Limb (tissue), 2 donors: ENCODE measurements at regions not wholly inside any gene's neighbourhood (a gene's known extent, or its start where the extent isn't known, plus 50 kb on each side); places are given as distances from the start of the nearest gene placed in this dataset.
"Not testable (repeated sequence)": the region's sequence is repeated elsewhere in the genome, so short reads cannot be mapped to it uniquely, and the experiment has no call there.

Experiments
- DNase-seq, 2 donors: peaks; one replicate each; pipeline ENCODE4 v3.0.0-alpha.2; 2016; ENCODE audit errors: extremely low spot score in 2 of 2

DNA sequence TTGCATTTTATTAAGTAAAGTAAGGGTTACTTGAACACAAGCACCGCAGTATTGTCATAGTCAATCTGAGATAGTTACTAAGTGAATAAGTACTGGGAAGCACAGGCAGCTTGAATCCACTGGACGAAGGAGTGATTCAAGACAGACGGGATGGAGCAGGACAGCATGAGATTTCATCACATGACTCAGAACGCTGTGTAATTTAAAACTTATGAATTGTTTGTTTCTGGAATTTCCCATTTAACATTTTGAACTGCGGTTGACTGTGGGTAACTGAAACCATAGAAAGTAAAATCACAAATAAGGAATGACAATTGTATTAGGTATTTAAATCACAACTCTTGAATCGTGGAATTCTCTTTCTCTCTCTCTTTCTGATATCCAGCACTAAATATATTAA is 1630.4 kb upstream of the SEL1L start:
- no peak for DNase-seq

DNA sequence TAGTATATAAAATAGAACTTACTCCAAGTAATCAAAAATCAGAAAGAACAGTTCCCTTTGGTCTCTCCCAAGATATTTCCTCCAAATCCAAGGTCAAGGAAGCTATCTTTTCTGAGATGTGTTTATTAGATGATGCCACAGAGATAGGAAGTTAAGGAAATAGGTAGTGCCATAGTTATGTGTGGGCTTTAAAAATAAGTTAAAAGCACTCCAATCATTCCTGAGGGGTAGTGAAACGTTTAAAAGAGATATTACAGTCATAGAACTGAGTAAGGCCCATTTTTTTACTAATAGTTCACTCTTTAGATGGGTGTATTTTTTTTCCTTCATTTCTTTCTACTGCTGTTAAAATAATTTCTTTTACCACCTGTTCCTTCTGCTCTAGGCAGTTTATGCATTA is 1630.9 kb upstream of the SEL1L start:
- DNase-seq = no peak

DNA sequence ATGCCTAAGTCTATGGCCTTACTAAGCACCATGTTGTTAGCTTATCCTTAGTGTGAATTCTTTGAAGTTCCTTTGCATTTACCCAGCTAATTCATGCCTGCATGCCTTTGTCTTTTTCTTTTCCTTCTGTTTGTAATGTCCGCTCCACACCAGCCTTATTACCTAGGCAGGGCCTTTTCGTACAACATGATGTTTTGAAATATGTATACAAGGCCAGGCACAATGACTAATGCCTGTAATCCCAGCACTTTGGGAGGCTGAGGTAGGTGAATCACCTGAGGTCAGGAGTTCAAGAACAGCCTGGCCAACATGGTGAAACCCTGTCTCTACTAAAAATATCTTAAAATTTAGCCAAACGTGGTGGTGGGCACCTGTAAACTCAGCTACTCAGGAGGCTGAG is 1636.5 kb upstream of the SEL1L start:
- no peak for DNase-seq

DNA sequence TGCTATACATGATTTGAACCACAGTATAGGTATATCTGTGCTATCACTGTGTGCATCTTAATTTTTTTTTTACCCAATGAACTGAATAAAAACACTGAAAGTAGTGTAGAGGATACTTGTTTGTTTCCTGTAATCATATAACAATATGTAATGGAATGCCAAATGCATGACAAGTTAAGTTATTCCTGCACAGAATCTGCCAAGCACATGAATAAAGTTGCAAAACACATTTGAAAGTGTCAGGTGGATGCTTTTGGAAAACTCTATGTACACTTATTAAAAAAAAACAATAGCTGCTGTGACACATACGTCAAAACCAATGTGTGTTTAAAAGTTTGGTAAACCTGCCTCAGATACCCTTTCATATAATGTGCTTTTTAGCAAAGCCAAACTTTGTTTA is 1638.1 kb upstream of the SEL1L start:
- no peak for DNase-seq

- DNase-seq = no peak
These were observed 1638.7 kb upstream of the SEL1L start for GRCh38 chr14:83172363-83172762.

DNA sequence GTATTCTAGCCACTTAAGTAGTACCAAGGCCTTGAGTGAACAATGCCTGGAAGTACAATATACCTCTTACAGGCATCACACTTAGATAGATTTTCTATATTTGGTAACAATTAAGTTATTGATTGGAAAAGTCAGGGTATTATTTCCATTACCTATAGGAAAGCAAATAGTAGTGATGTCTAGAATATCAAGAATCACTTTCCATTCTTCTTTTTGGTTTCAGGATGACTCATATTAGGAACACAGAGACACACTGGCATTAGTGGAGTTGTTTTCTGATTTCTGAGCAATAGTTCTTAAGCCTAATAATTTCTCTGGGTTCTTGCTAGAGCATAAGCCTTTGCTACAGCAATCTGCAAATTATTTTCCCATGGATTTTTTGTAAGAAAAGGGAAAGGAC is 1640.0 kb upstream of the SEL1L start:
- no peak for DNase-seq

DNA sequence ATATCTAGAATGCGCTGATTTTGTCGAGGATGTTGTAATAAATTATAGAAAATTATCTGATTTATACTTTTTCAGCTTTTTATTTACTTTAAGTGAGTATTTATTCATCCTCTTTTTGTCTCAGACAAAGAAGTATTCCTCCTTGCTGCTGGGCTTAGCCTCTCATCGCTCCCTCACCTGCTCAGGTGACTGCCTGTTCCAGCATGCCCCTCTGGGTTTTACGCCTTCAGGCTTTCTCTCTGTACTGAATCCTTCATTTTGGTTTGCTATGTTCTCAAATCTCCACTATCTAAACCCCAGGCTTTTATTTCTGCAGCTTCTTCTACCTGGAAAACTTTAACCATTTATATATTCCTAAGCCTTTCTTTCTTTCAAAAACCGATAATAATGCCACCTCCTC is 1650.9 kb upstream of the SEL1L start:
- no peak for DNase-seq

GRCh38 chr14:83188311-83188710 is 1654.7 kb upstream of the SEL1L start:
- DNase-seq = not testable (repeated sequence)

DNA sequence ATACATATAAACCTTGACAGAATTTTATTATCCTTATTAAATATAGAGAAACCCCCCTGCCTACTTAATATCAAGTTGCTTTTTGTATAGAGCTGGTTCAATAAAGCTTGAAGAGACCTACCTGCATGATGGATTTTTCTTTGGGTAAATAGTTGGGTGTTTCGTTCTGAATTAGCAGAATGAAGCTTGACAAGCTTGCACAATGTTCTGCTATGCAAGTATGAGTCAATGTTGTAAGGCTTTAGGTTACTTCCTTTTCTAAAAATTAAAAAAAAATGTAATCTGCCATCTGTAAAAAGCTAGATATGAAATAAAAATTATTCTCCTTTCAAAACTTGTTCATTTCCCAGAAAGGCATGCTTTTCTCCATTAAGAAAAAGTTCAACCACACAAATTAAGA is 1662.6 kb upstream of the SEL1L start:
- no peak for DNase-seq

- no peak for DNase-seq
These were observed 1663.6 kb upstream of the SEL1L start for GRCh38 chr14:83197271-83197670.

- no peak for DNase-seq
These were observed 1673.9 kb upstream of the SEL1L start for GRCh38 chr14:83207550-83207949.

- no peak for DNase-seq
These were observed 1674.7 kb upstream of the SEL1L start for GRCh38 chr14:83208341-83208740.

GRCh38 chr14:83217492-83217891 is 1683.8 kb upstream of the SEL1L start:
- DNase-seq = peak in 1 of 2 donors; percentile 2

GRCh38 chr14:83247924-83248639 is 1714.4 kb upstream of the SEL1L start:
- no peak for DNase-seq

DNA sequence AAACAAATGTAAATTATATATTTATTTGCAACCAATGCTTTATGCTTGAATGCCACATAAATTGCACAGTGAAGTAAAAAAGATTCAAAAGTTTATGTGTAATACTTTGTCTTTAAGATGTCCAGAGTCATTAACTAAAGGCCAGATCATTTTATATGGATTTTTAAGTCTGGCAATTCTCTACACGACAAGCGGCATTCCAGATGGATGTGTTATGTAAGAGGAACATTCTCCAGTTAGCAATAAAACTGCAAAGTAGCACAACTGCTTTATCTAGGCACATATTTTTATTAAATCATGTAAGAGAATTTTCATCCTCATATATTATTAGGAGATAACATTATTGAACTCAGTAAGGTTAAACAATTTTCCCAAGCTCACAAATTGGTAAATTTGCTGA is 1717.7 kb upstream of the SEL1L start:
- no peak for DNase-seq

DNA sequence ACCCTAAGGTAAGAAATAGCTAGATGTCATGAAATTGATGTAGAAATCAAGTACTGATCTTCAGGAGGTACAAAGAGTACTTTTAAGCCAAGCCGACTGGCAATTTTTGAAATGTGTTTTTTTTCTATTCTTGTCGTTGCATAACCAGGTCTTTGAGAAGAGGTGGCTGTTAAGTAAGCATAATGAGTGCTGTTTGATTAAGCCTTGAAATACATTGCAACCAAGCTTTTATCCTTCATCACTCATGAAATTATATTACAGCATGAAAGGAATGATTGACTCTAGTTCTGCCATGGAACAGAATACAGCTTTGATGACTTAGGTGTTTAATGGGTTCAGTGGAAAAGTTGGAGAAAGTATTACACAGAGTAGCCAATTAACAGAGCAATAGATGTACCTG is 1720.2 kb upstream of the SEL1L start:
- no peak for DNase-seq

DNA sequence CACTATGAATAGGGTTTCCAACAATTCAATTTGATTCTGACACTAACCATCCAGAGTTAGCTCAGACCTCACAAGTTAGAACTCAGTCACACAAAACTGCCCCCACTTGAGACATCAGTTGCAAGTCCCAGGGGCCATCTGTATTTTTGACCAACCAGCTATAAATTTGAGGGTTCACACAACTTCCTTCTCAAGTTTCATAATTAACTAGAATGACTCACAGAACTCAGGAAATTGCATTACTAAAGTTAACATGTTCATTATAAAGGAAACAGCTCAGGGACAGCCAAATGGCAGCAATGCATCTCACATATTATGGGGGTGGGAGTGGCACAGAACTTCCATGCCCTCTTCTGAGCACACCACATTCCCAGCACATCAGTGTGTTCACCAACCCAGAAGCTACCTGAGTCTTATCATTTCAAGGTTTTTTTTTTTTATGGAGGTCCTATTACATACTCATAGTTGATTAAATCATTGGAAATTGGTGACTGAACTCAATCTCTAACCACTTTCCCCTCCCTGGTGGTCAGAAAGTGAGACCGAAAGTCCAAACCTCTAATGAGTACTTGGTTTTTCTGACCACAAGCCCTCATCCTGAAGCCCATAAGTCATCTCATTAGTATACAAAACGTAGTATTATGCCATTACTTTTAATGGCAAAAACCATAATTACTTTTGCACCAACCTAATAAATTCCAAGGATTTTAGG is 1721.5 kb upstream of the SEL1L start:
- no peak for DNase-seq

GRCh38 chr14:83255727-83256090 is 1722.1 kb upstream of the SEL1L start:
- DNase-seq = no peak

DNA sequence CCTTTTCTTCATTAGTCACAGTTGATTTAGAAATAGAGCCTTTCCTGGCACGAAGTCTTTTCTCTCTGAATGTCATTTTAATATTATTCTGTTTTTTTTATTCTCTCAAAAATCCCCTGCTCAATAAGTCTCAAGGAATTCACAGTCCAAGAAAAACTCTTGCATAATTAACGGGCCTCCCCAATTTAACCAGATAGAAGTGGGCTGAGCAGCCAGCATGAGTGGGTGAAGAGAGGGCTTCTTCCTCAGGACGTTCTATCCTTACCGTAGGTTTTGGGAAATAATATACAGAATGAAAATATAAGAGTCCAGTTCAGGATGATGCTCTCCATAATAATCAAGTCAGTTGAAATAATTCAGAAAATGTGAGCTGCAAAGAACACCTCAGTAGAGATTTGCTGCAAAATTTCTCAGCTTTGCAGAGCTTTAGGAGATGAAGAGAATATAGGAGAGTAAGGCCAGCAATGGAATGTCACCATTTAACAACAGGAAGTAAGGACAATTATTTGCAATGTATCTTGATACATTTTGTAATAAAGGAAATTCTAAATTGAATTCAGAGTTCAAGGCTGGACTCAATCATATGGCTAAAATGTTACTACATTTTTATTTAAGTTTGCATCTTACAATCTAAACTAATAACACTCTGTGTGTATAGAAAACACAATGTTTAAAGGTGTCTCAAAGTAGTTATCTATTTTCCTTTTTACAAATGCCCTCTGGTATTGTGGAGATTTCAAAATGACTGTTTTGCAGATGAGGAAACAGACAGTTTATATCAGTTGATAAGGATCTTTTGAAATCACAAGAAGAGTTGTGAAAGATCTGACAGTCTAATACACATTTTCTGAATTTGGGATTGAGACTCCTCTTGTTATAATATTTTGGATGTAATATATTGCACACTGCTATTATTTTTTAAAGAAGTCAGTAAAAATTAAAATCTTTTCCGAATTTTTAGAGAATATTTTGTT is 1724.1 kb upstream of the SEL1L start:
- no peak for DNase-seq

DNA sequence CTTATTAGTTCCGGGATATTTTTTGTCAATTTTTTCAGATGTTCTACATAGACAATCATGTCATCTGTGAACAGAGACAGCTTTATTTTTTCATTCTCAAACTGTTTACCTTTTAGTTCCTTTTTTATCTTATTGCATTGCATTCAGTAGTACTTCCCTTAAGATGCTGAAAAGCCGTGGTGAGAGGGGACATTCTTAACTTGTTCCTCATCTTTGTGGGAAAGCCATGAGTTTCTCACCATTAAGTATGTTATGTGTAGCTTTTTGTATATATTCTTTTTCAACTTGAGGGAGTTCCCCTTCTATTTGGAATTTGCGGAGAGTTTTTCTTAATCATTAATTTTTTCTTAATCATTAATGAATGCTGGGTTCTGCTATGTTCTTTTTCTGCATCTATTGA is 1727.1 kb upstream of the SEL1L start:
- no peak for DNase-seq

- no peak for DNase-seq
These were observed 1735.9 kb upstream of the SEL1L start for GRCh38 chr14:83269583-83269982.

- DNase-seq = no peak
These were observed 1738.0 kb upstream of the SEL1L start for GRCh38 chr14:83271663-83272062.
